ENCODE measurements at regions not wholly inside any gene's neighbourhood (a gene's known extent, or its start where the extent isn't known, plus 50 kb on each side); places are given as distances from the start of the nearest gene placed in this dataset.

DNA sequence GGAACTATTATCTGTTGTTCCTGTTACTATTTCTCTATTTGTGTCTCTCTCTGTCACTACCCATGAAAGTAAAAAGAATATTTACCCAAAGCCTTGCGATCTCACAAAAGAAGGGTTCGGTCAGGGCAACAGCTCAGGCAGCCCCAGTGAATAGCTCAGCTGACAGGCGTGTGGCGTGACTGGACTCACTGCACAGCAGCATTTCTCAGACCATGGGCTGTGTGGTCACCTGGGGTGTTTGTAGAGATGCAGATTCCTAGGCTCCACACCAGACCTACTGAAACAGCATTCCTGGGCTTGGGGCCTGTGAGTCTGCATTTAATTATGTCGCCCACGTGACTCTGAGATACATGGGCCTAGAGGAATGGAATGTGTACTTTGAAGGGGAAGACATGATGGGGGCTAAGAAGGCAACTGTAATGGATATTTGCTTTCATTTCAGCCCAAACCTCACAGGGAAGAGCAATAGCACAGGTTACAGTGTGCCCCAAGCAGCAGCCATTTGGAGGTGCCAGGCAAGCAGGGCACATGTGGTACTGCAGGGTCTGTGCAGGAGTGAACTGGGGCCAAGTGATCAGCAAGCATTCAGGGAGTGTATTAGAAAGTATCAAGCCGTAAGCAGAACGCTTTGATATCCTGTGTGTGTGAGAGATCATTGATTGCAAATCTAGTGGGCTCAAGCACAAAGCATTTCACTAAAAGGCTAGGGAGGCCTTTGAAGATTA lies 90.4 kb upstream of the RBMS1 start:
- Histone ChIP-seq H3K36me3 (no peaks in the 10 kb centered on the region), H3K27me3 (ENCODE audit: low read depth) (no peaks in the 10 kb centered on the region), H3K4me1 (peaks cover 34% of the 10 kb centered on the region), H3K27ac (replicated peaks) (peak overlapping the region; percentile 81), H3K9me3 (replicated peaks) (no peaks in the 10 kb centered on the region), H3K4me3 (no peak overlapping the region)
- intact Hi-C loops (cut with micrococcal nuclease) = no loop called here
- no peak for DNase-seq
- TF ChIP-seq, protein P1, sequence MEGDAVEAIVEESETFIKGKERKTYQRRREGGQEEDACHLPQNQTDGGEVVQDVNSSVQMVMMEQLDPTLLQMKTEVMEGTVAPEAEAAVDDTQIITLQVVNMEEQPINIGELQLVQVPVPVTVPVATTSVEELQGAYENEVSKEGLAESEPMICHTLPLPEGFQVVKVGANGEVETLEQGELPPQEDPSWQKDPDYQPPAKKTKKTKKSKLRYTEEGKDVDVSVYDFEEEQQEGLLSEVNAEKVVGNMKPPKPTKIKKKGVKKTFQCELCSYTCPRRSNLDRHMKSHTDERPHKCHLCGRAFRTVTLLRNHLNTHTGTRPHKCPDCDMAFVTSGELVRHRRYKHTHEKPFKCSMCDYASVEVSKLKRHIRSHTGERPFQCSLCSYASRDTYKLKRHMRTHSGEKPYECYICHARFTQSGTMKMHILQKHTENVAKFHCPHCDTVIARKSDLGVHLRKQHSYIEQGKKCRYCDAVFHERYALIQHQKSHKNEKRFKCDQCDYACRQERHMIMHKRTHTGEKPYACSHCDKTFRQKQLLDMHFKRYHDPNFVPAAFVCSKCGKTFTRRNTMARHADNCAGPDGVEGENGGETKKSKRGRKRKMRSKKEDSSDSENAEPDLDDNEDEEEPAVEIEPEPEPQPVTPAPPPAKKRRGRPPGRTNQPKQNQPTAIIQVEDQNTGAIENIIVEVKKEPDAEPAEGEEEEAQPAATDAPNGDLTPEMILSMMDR (IDR thresholded peaks at IDR 0.05; ENCODE audit: borderline replicate concordance) = peak; percentile 17

DNA sequence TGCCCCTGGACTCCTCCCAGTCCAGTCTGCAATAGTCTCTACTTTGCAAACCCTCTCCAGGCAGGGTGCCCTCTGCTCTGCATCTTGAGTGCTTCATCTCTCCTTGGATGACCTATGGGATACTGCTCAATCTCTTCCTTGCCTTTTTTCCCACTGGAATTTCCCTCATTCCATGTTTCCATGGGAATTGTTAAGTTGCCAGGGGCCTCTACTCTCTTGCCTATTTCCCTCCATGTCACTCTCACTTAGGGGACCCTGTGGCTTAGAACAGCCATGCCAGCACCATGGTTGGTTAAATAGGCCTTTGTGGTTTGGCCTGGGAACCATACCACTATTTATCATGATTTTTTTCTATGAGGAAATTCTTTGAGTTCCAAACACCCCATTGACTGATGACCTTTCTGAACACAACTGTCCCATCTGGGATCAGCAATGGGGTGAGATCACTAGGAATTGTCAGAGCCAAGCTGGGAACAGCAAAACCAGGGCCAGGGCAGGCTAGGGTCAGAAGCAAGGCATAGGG lies 91.4 kb upstream of the RBMS1 start:
- intact Hi-C loops (cut with micrococcal nuclease) = no loop called here
- Histone ChIP-seq H3K27me3 (ENCODE audit: low read depth) (no peaks in the 10 kb centered on the region), H3K36me3 (no peaks in the 10 kb centered on the region), H3K27ac (replicated peaks) (peak overlapping the region; percentile 81), H3K9me3 (replicated peaks) (no peaks in the 10 kb centered on the region), H3K4me3 (no peak overlapping the region), H3K4me1 (peaks cover 34% of the 10 kb centered on the region)
- TF ChIP-seq, protein P1 (IDR thresholded peaks at IDR 0.05; ENCODE audit: borderline replicate concordance) = no peak
- DNase-seq = no peak

DNA sequence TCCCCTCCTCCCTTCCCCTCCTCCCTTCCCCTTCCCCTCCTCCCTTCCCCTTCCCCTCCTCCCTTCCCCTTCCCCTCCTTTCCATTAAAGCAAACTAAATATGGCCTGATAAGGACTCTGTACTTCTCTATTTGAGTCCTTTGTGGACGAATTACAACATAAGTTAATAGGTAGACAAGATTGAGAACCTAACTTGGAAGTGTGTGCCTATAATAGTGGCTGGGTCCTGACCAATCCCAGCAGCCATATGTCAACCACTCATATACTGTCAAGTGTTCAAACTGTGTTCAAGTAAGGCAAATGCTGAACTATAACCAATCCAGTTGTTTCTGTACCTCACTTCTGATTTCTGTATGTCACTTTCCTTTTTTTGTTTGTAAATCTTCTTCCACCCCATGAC lies 97.1 kb upstream of the RBMS1 start:
- Histone ChIP-seq H3K4me1 (no peaks in the 10 kb centered on the region), H3K27ac (replicated peaks) (no peak overlapping the region)

DNA sequence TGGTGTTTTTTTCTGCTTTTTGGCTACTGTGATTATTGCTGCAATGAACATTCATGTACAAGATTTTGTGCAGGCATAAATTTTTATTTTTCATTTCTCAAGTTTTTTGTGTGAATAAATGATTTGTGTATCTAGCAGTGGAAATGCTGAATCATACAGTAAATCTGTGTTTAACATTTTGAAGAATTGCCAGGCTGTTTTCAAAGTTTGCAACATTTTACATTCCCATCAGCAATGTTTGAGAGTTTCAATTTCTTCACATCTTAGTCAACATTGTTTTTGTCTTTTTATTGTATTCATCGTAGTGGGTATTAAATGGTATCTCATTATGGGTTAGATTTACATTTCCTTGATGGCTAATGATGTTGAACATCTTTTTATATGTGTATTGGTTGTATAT lies 98.8 kb upstream of the RBMS1 start:
- H3K27me3 ChIP-seq (ENCODE audit: low read depth) = no peaks in the 10 kb centered on the region
- no peak for DNase-seq
- no peak overlapping the region for H3K27ac ChIP-seq (replicated peaks)
- no peaks in the 10 kb centered on the region for H3K36me3 ChIP-seq
- H3K4me3 ChIP-seq = no peak overlapping the region
- H3K4me1 ChIP-seq = no peaks in the 10 kb centered on the region
- peaks cover 28% of the 10 kb centered on the region for H3K9me3 ChIP-seq (replicated peaks)
- intact Hi-C loops (cut with micrococcal nuclease) = no loop called here
- TF ChIP-seq, protein P1 (IDR thresholded peaks at IDR 0.05; ENCODE audit: borderline replicate concordance) = no peak

More for the DNA sequence above, 97.1 kb upstream of the RBMS1 start:
- no peaks in the 10 kb centered on the region for H3K27me3 ChIP-seq (ENCODE audit: low read depth)
- H3K9me3 ChIP-seq (replicated peaks) = peaks cover 28% of the 10 kb centered on the region
- TF ChIP-seq, protein P1 (IDR thresholded peaks at IDR 0.05; ENCODE audit: borderline replicate concordance) = no peak
- H3K4me3 ChIP-seq = no peak overlapping the region
- no peak for DNase-seq
- intact Hi-C loops (cut with micrococcal nuclease) = no loop called here
- no peaks in the 10 kb centered on the region for H3K36me3 ChIP-seq

DNA sequence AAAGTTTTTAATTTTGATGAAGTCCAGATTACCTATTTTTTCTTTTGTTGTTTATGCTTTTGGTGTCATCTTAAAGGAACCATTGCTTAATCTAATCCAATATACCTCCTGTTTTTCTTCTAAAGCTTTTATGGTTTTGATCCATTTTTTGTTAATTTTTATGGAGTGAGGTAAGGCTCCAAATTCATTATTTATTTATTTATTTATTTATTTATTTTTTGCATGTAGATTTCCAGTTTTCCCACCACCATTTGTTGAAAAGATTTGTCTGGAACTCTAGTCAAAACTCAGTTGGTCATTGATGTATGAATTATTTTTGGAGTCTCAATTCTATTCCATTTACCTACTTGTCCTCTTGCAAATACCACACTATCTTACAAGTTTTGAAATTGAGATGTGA lies 99.4 kb upstream of the RBMS1 start:
- no peaks in the 10 kb centered on the region for H3K4me1 ChIP-seq
- H3K9me3 ChIP-seq (replicated peaks) = peaks cover 28% of the 10 kb centered on the region
- H3K36me3 ChIP-seq = no peaks in the 10 kb centered on the region
- DNase-seq = no peak
- TF ChIP-seq, protein P1 (IDR thresholded peaks at IDR 0.05; ENCODE audit: borderline replicate concordance) = no peak
- H3K27me3 ChIP-seq (ENCODE audit: low read depth) = no peaks in the 10 kb centered on the region
- intact Hi-C loops (cut with micrococcal nuclease) = no loop called here
- no peak overlapping the region for H3K4me3 ChIP-seq
- no peak overlapping the region for H3K27ac ChIP-seq (replicated peaks)
